Dendritic cell treated with granulocyte-macrophage colony-stimulating factor and Interleukin-4, amounts not matched to agents 40 ng/mL and 50 ng/mL, for 4 days (primary cell): ENCODE measurements at regions not wholly inside any gene's neighbourhood (a gene's known extent, or its start where the extent isn't known, plus 50 kb on each side); places are given as distances from the start of the nearest gene placed in this dataset.
"Not testable (repeated sequence)": the region's sequence is repeated elsewhere in the genome, so short reads cannot be mapped to it uniquely, and the experiment has no call there.

ENCODE experiments used
- H3K27ac Mint-ChIP-seq: one replicate; pipeline ENCODE4 v1.8.0; 2022; ENCODE audit warnings: mild to moderate bottlenecking, mixed read lengths
- H3K27me3 Mint-ChIP-seq: one replicate; pipeline ENCODE4 v1.8.0; 2022; ENCODE audit warnings: mild to moderate bottlenecking, mixed read lengths
- H3K36me3 Mint-ChIP-seq: one replicate; pipeline ENCODE4 v1.8.0; 2022; ENCODE audit warnings: low read depth, mixed read lengths
- H3K4me1 Mint-ChIP-seq: one replicate; pipeline ENCODE4 v1.8.0; 2022; ENCODE audit warnings: low read depth, mixed read lengths
- H3K4me3 Mint-ChIP-seq: one replicate; pipeline ENCODE4 v1.8.0; 2022; ENCODE audit warnings: mild to moderate bottlenecking, moderate library complexity, mixed read lengths
- H3K9me3 Mint-ChIP-seq: one replicate; pipeline ENCODE4 v1.8.0; 2022; ENCODE audit warnings: mixed read lengths
- intact Hi-C: fragments of 100-400 bp; cut with micrococcal nuclease; formaldehyde crosslinking; loops from one replicate; pipeline ENCODE4 v1.15.0; 2022

DNA sequence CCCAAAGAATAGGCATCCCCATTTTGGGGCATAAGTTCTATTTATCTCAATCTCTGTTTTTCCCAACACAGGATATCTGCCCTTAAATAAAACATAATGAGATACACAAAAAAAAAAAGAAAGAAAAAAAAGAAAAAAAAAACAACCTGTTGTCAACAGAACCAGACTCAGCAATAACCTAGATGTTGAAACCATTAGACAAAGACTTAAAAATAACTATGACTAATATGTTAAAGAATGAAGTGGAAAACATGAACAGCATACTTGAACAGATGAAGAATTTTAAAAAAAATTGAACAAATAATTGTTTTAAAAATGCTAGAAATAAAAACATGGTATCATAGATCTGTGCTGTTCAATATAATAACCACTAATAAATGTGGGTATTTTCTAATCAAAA, 93.4 kb upstream of the RXFP1 start:
- Mint-ChIP-seq H3K4me3 (no peak overlapping the region), H3K36me3 (no peaks in the 10 kb centered on the region), H3K4me1 (no peaks in the 10 kb centered on the region), H3K27me3 (no peaks in the 10 kb centered on the region), H3K27ac (no peak overlapping the region), H3K9me3 (no peaks in the 10 kb centered on the region)
- intact Hi-C loops, result no loop called here

GRCh38 chr4:158442736-158443135, 78.9 kb upstream of the RXFP1 start:
- Mint-ChIP-seq H3K9me3 (no peaks in the 10 kb centered on the region), H3K36me3 (no peaks in the 10 kb centered on the region), H3K27ac (no peak overlapping the region), H3K4me3 (no peak overlapping the region), H3K27me3 (no peaks in the 10 kb centered on the region), H3K4me1 (no peaks in the 10 kb centered on the region)
- intact Hi-C loops, result no loop called here

- H3K36me3 Mint-ChIP-seq, result no peaks in the 10 kb centered on the region
- H3K9me3 Mint-ChIP-seq, result no peaks in the 10 kb centered on the region
- intact Hi-C loops, result no loop called here
- H3K27ac Mint-ChIP-seq, result no peak overlapping the region
- no peak overlapping the region for H3K4me3 Mint-ChIP-seq
- H3K4me1 Mint-ChIP-seq, result no peaks in the 10 kb centered on the region
- no peaks in the 10 kb centered on the region for H3K27me3 Mint-ChIP-seq
Observed at GRCh38 chr4:158443731-158444130, 78.0 kb upstream of the RXFP1 start.

DNA sequence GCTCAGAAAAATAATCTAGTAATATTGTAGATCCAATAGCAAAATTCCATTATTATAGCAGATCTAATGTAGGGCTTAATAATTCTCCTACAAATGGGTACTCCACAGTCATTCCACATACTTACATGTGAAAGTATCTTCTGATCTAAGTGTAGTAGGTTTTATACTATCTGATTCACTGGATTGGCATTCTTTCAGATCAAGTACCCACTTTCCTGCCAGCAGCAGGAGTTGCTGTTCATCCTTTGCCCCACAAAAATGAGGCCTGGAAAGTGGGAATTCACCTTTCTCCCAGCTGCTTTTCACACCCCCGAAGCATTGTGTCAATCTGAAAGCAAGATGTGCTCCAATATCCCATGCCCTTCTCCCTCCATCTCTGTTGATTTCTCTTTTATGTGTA, 77.1 kb upstream of the RXFP1 start:
- H3K27me3 Mint-ChIP-seq, result no peaks in the 10 kb centered on the region
- no peaks in the 10 kb centered on the region for H3K9me3 Mint-ChIP-seq
- no peaks in the 10 kb centered on the region for H3K36me3 Mint-ChIP-seq
- H3K4me1 Mint-ChIP-seq, result no peaks in the 10 kb centered on the region
- H3K27ac Mint-ChIP-seq, result no peak overlapping the region
- H3K4me3 Mint-ChIP-seq, result no peak overlapping the region
- intact Hi-C loops, result no loop called here

- Mint-ChIP-seq H3K9me3 (no peaks in the 10 kb centered on the region), H3K36me3 (no peaks in the 10 kb centered on the region), H3K27ac (no peak overlapping the region), H3K4me3 (no peak overlapping the region), H3K27me3 (no peaks in the 10 kb centered on the region), H3K4me1 (no peaks in the 10 kb centered on the region)
- intact Hi-C loops, result no loop called here
Observed at GRCh38 chr4:158446106-158446505, 75.6 kb upstream of the RXFP1 start.

GRCh38 chr4:158450741-158451140, 70.9 kb upstream of the RXFP1 start:
- intact Hi-C loops, result no loop called here
- H3K4me3 Mint-ChIP-seq, result no peak overlapping the region
- no peaks in the 10 kb centered on the region for H3K4me1 Mint-ChIP-seq
- H3K36me3 Mint-ChIP-seq, result no peaks in the 10 kb centered on the region
- H3K9me3 Mint-ChIP-seq, result peaks cover 2% of the 10 kb centered on the region
- no peak overlapping the region for H3K27ac Mint-ChIP-seq
- no peaks in the 10 kb centered on the region for H3K27me3 Mint-ChIP-seq

DNA sequence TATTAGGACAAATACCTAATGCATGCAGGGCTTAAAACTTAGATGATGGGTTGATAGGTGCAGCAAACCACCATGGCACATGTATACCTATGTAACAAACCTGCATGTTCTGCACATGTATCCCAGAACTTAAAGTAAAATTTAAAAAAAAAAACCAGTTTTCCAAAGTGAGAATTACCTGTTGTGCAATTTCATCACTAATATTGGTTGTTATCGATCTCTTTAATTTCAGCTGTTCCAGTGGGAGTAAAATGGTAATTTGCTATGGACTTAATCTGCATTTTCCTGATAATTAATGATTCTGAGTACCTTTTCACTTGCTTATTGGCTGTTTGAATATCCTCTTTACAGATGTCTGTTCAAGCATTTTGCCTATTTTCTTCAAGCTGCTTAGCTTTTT, 69.6 kb upstream of the RXFP1 start:
- H3K4me3 Mint-ChIP-seq, H3K36me3 Mint-ChIP-seq, H3K4me1 Mint-ChIP-seq, intact Hi-C loops, H3K27ac Mint-ChIP-seq, H3K27me3 Mint-ChIP-seq: not testable (repeated sequence)
- H3K9me3 Mint-ChIP-seq, result peaks cover 11% of the 10 kb centered on the region

- H3K9me3 Mint-ChIP-seq, result peaks cover 11% of the 10 kb centered on the region
Observed at GRCh38 chr4:158458271-158458895, 63.3 kb upstream of the RXFP1 start.

GRCh38 chr4:158459085-158459820, 62.4 kb upstream of the RXFP1 start:
- Mint-ChIP-seq H3K4me3 (no peak overlapping the region), H3K27me3 (no peaks in the 10 kb centered on the region), H3K4me1 (no peaks in the 10 kb centered on the region), H3K9me3 (peaks cover 11% of the 10 kb centered on the region), H3K27ac (no peak overlapping the region), H3K36me3 (no peaks in the 10 kb centered on the region)
- intact Hi-C loops, result no loop called here

More at GRCh38 chr4:158458271-158458895, 63.3 kb upstream of the RXFP1 start:
- Mint-ChIP-seq H3K27ac (no peak overlapping the region), H3K36me3 (no peaks in the 10 kb centered on the region), H3K4me3 (no peak overlapping the region), H3K27me3 (no peaks in the 10 kb centered on the region), H3K4me1 (no peaks in the 10 kb centered on the region)
- intact Hi-C loops, result no loop called here

DNA sequence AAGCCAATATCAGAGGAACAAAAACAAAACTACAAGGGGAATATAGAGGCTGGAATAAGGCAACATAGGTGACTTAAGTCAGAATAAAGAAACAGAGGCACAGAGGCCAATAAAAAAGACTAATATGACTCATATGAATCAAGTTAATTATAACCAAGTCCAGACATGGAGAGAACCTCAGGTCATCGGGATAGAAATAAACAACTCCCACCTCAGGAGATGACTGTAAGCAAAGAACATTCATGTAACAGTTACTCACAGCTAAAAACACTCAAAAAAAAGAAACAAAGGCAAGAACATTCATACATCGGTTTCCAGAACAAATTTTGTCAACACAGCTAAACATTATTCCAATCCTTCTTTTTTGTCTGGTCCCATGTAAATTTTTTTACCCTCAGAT, 60.3 kb upstream of the RXFP1 start:
- no peaks in the 10 kb centered on the region for H3K4me1 Mint-ChIP-seq
- H3K27ac Mint-ChIP-seq, result no peak overlapping the region
- peaks cover 3% of the 10 kb centered on the region for H3K9me3 Mint-ChIP-seq
- intact Hi-C loops, result no loop called here
- no peak overlapping the region for H3K4me3 Mint-ChIP-seq
- H3K36me3 Mint-ChIP-seq, result no peaks in the 10 kb centered on the region
- H3K27me3 Mint-ChIP-seq, result no peaks in the 10 kb centered on the region

DNA sequence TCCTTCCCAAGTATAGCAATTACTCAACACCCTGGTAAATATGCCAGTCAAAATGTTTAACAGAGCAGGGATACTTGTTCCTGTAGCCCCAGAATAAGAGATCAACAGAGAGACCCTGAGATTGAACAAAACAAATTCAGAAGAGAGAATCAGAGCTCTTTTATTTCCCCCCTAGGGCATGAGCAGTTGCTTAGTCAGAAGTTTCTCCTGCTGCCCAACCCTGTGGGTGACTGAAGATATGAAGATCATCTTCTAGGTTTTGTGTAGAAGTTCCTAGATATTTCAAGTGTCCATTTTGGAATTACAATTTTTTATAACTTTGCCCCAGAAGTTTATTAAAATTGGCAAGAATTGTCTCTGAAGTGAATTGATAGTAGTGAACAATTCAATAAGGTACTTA, 59.1 kb upstream of the RXFP1 start:
- Mint-ChIP-seq H3K36me3 (no peaks in the 10 kb centered on the region), H3K27me3 (no peaks in the 10 kb centered on the region), H3K27ac (no peak overlapping the region), H3K4me3 (no peak overlapping the region), H3K4me1 (no peaks in the 10 kb centered on the region), H3K9me3 (no peaks in the 10 kb centered on the region)
- intact Hi-C loops, result no loop called here
